Natural killer cell (primary cell): ENCODE measurements at regions not wholly inside any gene's neighbourhood (a gene's known extent, or its start where the extent isn't known, plus 50 kb on each side); places are given as distances from the start of the nearest gene placed in this dataset.

Source experiments
- ATAC-seq, 3 donors: fragments of 150-1000 bp in 2 of 3; fragments of 200-7000 bp in 1 of 3; cut with Tn5 transposase; 1 replicate in 1 of 3; 2 replicates in 2 of 3; pipeline ENCODE4 v1.10.0; 2021; ENCODE audit warnings: mild to moderate bottlenecking in 2 of 3, moderate library complexity in 2 of 3
- DNase-seq, 2 donors: peaks; one replicate each; pipeline versions ENCODE4 v3.0.0 to v3.0.0-alpha.2; 2013 to 2021; ENCODE audit warnings: mixed read lengths in 1 of 2
- H3K27ac ChIP-seq: one replicate; pipeline ENCODE4 v1.5.1; 2013; ENCODE audit warnings: mild to moderate bottlenecking, low read length
- H3K27me3 ChIP-seq: one replicate; pipeline ENCODE4 v1.6.1; 2013; ENCODE audit warnings: low read length; ENCODE audit not compliant: control insufficient read depth, insufficient read depth
- H3K36me3 ChIP-seq: one replicate; pipeline ENCODE4 v1.6.1; 2013; ENCODE audit warnings: low read length; ENCODE audit not compliant: control insufficient read depth, insufficient read depth
- H3K4me1 ChIP-seq: one replicate; pipeline ENCODE4 v1.6.1; 2013; ENCODE audit warnings: low read length; ENCODE audit not compliant: control insufficient read depth, insufficient read depth
- H3K4me3 ChIP-seq: one replicate; pipeline ENCODE4 v1.5.1; 2013; ENCODE audit warnings: low read length
- H3K9me3 ChIP-seq: one replicate; pipeline ENCODE4 v1.6.1; 2013; ENCODE audit warnings: low read length; ENCODE audit not compliant: control insufficient read depth, insufficient read depth
- H3K27ac Mint-ChIP-seq, 2 donors: one replicate each; pipeline ENCODE4 v1.8.0; 2022; ENCODE audit warnings: mild to moderate bottlenecking in 2 of 2, mixed read lengths in 2 of 2, moderate library complexity in 1 of 2
- H3K27me3 Mint-ChIP-seq, 2 donors: one replicate each; pipeline ENCODE4 v1.8.0; 2022; ENCODE audit warnings: low read depth in 2 of 2, mixed read lengths in 2 of 2
- H3K36me3 Mint-ChIP-seq: one replicate; pipeline ENCODE4 v1.8.0; 2022; ENCODE audit warnings: mixed read lengths
- H3K4me1 Mint-ChIP-seq, 2 donors: one replicate each; pipeline ENCODE4 v1.8.0; 2022; ENCODE audit warnings: mixed read lengths in 2 of 2
- H3K4me3 Mint-ChIP-seq: one replicate; pipeline ENCODE4 v1.8.0; 2022; ENCODE audit warnings: mild to moderate bottlenecking, moderate library complexity, mixed read lengths
- H3K9me3 Mint-ChIP-seq, 2 donors: one replicate each; pipeline ENCODE4 v1.8.0; 2022; ENCODE audit warnings: mixed read lengths in 2 of 2
- WGBS: methylation state at CpG from one replicate; pipeline ENCODE4 v1.1.7; 2013; ENCODE audit warnings: missing lambda C conversion rate; ENCODE audit not compliant: insufficient coverage; 5-methylcytosine and 5-hydroxymethylcytosine counted together
- intact Hi-C: fragments of 100-400 bp; cut with micrococcal nuclease; formaldehyde crosslinking; loops from one replicate; pipeline ENCODE4 v1.14.2; 2022
- TF ChIP-seq, protein P1 (sequence below): fragments of 200-600 bp; IDR thresholded peaks from one replicate; pipeline ENCODE4 v1.8.0; 2022; ENCODE audit warnings: antibody characterized with exemption

DNA sequence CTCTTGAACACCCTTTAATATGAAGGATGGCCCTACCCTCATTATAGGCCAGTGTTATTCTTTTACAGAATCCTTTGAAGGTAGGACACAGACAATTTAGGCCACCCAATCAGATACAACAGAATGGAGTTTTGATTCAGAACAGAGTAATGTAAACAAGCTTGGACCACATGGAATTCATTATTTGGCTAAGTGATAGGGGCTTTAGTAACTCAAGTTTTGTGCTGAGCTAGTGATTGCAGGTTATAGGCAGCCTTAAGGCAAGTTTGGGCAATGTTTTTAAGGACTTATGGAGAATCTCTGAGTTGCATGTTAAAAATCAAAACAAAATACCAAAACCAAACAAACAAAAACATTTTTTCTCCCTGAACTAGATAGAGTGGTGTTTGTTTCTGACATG, 312.1 kb upstream of the ROBO1 start:
- Mint-ChIP-seq H3K9me3 (peaks cover 11 to 25% of the 10 kb centered on the region in 2 donors), H3K27ac (no peak overlapping the region), H3K27me3 (no peaks in the 10 kb centered on the region), H3K4me1 (no peaks in the 10 kb centered on the region), H3K4me3 (no peak overlapping the region), H3K36me3 (no peaks in the 10 kb centered on the region)
- no peaks in the 10 kb centered on the region for H3K4me1 ChIP-seq
- no peaks in the 10 kb centered on the region for H3K27me3 ChIP-seq
- H3K27ac ChIP-seq: no peak overlapping the region
- ATAC-seq: no peak
- no peak overlapping the region for H3K4me3 ChIP-seq
- DNase-seq: no peak
- TF ChIP-seq, protein P1, sequence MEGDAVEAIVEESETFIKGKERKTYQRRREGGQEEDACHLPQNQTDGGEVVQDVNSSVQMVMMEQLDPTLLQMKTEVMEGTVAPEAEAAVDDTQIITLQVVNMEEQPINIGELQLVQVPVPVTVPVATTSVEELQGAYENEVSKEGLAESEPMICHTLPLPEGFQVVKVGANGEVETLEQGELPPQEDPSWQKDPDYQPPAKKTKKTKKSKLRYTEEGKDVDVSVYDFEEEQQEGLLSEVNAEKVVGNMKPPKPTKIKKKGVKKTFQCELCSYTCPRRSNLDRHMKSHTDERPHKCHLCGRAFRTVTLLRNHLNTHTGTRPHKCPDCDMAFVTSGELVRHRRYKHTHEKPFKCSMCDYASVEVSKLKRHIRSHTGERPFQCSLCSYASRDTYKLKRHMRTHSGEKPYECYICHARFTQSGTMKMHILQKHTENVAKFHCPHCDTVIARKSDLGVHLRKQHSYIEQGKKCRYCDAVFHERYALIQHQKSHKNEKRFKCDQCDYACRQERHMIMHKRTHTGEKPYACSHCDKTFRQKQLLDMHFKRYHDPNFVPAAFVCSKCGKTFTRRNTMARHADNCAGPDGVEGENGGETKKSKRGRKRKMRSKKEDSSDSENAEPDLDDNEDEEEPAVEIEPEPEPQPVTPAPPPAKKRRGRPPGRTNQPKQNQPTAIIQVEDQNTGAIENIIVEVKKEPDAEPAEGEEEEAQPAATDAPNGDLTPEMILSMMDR: no peak
- intact Hi-C loops: no loop called here
- H3K9me3 ChIP-seq: peaks cover 2% of the 10 kb centered on the region
- H3K36me3 ChIP-seq: no peaks in the 10 kb centered on the region

DNA sequence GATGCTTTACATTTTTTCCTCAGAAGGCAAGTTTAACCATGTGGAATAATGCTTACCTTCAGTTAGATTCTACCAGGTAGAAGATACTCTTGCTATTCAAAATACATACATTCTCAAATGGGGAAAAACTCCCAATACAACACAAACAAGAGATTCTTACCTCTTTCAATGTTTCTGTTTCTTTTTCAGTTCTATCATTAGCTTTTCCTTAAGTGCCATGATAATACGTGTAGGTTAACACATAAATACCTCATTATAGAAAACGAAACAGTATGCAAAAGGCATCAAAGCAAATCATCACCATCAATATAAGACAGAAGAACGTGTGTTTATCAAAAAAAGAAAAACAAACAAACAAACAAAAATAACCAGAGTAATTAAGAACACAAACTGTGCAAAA, 300.7 kb upstream of the ROBO1 start:
- TF ChIP-seq, protein P1: no peak
- H3K9me3 ChIP-seq: peaks cover 8% of the 10 kb centered on the region
- H3K4me1 ChIP-seq: no peaks in the 10 kb centered on the region
- ATAC-seq: no peak
- 57% methylated on average over 1 of the region's 3 CpGs for WGBS
- Mint-ChIP-seq H3K27me3 (no peaks in the 10 kb centered on the region), H3K4me3 (no peak overlapping the region), H3K36me3 (peaks cover 7% of the 10 kb centered on the region), H3K4me1 (no peaks in the 10 kb centered on the region), H3K9me3 (peaks cover 16 to 18% of the 10 kb centered on the region in 2 donors), H3K27ac (no peak overlapping the region)
- no peaks in the 10 kb centered on the region for H3K36me3 ChIP-seq
- no peak overlapping the region for H3K4me3 ChIP-seq
- H3K27me3 ChIP-seq: no peaks in the 10 kb centered on the region
- intact Hi-C loops: no loop called here
- no peak for DNase-seq
- H3K27ac ChIP-seq: no peak overlapping the region

DNA sequence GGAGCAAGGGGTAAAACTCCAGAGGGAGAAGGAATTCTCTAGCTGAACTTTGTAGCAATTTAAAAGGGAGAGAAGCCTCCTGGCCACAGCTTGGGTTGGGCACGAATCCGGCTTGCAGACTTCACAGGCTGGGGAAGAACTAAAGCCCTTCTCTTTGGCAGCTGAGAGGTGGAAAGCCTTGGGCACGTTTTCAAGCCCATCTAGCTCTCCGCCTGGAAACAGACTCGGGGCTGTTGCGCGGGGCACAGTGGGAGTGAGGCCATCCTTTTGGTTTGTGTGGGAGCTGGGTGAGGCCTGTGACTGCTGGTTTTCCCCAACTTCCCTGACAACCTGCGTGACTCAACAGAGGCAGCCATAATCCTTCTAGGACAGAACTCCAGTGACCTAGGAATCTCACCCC, 295.7 kb upstream of the ROBO1 start:
- Histone ChIP-seq H3K4me1 (no peaks in the 10 kb centered on the region), H3K27ac (no peak overlapping the region), H3K9me3 (peaks cover 9% of the 10 kb centered on the region), H3K4me3 (no peak overlapping the region), H3K36me3 (no peaks in the 10 kb centered on the region), H3K27me3 (no peaks in the 10 kb centered on the region)
- Mint-ChIP-seq H3K4me3 (no peak overlapping the region), H3K9me3 (peaks cover 10 to 17% of the 10 kb centered on the region in 2 donors), H3K27me3 (no peaks in the 10 kb centered on the region), H3K4me1 (no peaks in the 10 kb centered on the region), H3K36me3 (peaks cover 7% of the 10 kb centered on the region), H3K27ac (no peak overlapping the region)
- no peak for ATAC-seq
- WGBS: 91% methylated on average over 8 of the region's 8 CpGs
- TF ChIP-seq, protein P1: no peak
- intact Hi-C loops: no loop called here
- no peak for DNase-seq

DNA sequence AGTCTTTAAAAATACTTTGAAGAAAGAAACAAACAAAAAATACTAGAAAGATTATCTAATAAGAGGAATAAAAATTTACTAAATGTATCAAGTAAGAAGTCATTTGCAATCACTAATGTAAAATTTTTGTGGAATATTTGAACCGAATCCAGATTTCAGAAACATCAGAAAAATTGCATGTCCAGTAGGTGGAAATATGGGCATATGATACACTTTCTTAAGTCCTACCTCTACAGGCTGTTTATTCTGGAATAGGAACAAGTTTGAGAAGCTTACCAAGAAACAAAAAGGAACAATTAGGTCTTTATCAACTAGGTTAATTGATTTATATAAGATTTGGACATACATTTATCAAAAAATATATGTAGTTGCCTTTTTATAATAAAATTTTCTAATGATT, 292.9 kb upstream of the ROBO1 start:
- H3K27me3 Mint-ChIP-seq: no peaks in the 10 kb centered on the region
- no CpG with 5 or more reads among the region's 1 CpG for WGBS
- intact Hi-C loops: no loop called here

More for the DNA sequence above, 292.9 kb upstream of the ROBO1 start:
- DNase-seq: no peak
- no peak for ATAC-seq
- Histone ChIP-seq H3K27me3 (no peaks in the 10 kb centered on the region), H3K4me1 (no peaks in the 10 kb centered on the region), H3K36me3 (no peaks in the 10 kb centered on the region), H3K4me3 (no peak overlapping the region), H3K27ac (no peak overlapping the region), H3K9me3 (peaks cover 9% of the 10 kb centered on the region)
- no peak overlapping the region for H3K27ac Mint-ChIP-seq
- peaks cover 14% of the 10 kb centered on the region for H3K36me3 Mint-ChIP-seq
- TF ChIP-seq, protein P1: no peak
- peaks cover 11 to 15% of the 10 kb centered on the region in 2 donors for H3K9me3 Mint-ChIP-seq
- H3K4me3 Mint-ChIP-seq: no peak overlapping the region
- H3K4me1 Mint-ChIP-seq: no peaks in the 10 kb centered on the region
